Activated naive CD4-positive, alpha-beta T cell treated with anti-CD3 and anti-CD28 coated beads, Interleukin-2, amount 50 U/mL, for 24 hours (primary cell): ENCODE measurements at regions not wholly inside any gene's neighbourhood (a gene's known extent, or its start where the extent isn't known, plus 50 kb on each side); places are given as distances from the start of the nearest gene placed in this dataset.
"Not testable (repeated sequence)": the region's sequence is repeated elsewhere in the genome, so short reads cannot be mapped to it uniquely, and the experiment has no call there.

Experiments used
- H3K27ac Mint-ChIP-seq: one replicate; pipeline ENCODE4 v1.8.0; 2021; ENCODE audit warnings: mild to moderate bottlenecking, mixed read lengths
- H3K27me3 Mint-ChIP-seq: one replicate; pipeline ENCODE4 v1.8.0; 2021; ENCODE audit warnings: mixed read lengths
- H3K36me3 Mint-ChIP-seq: one replicate; pipeline ENCODE4 v1.8.0; 2021; ENCODE audit warnings: mixed read lengths
- H3K4me1 Mint-ChIP-seq: one replicate; pipeline ENCODE4 v1.8.0; 2021; ENCODE audit warnings: mixed read lengths
- H3K4me3 Mint-ChIP-seq: one replicate; pipeline ENCODE4 v1.8.0; 2021; ENCODE audit warnings: mild to moderate bottlenecking, mixed read lengths
- H3K9me3 Mint-ChIP-seq: one replicate; pipeline ENCODE4 v1.8.0; 2021; ENCODE audit warnings: mixed read lengths

DNA sequence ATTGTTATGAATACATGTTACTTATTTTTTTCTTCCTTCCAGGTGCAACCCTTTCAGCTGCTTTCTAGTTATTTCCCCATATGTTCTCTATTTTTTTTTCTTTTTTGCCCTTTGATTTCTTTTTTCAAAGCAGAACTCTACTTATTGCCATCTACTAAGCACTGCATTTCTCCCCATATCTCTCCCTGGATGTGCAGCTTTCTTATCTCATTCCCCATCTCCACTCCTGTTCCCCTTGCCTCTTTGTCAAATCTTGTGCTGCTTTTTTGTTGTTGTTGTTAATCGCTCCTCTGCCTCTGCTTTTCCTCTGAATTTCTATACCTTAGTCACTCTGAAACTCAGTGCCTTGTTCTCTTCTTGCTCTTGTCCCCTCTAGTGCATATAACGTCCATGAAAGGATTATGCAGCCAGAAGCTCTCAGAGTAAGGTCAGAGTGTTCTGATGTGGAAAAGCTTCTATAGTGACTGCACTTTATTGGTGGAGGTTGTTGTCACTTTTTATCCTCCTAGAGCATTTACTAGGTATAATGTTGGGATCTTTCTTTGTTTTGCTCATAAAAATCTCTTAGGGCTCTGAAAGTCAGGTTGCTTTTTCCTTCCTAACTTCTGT is 51.1 kb upstream of the JADE1 start:
- Mint-ChIP-seq H3K4me3 (no peak overlapping the region), H3K9me3 (no peaks in the 10 kb centered on the region), H3K4me1 (no peaks in the 10 kb centered on the region), H3K27ac (no peak overlapping the region), H3K27me3 (no peaks in the 10 kb centered on the region), H3K36me3 (no peaks in the 10 kb centered on the region)

- Mint-ChIP-seq H3K27ac (no peak overlapping the region), H3K9me3 (no peaks in the 10 kb centered on the region), H3K27me3 (no peaks in the 10 kb centered on the region), H3K4me1 (no peaks in the 10 kb centered on the region), H3K36me3 (no peaks in the 10 kb centered on the region), H3K4me3 (no peak overlapping the region)
These were observed 51.8 kb upstream of the JADE1 start for GRCh38 chr4:128757712-128758111.

- no peaks in the 10 kb centered on the region for H3K27me3 Mint-ChIP-seq
- no peaks in the 10 kb centered on the region for H3K36me3 Mint-ChIP-seq
- H3K9me3 Mint-ChIP-seq = no peaks in the 10 kb centered on the region
These were observed 58.1 kb upstream of the JADE1 start for GRCh38 chr4:128751354-128751753.

GRCh38 chr4:128741748-128742147 is 67.8 kb upstream of the JADE1 start:
- not testable (repeated sequence) for H3K4me1 Mint-ChIP-seq

More at GRCh38 chr4:128751354-128751753, 58.1 kb upstream of the JADE1 start:
- Mint-ChIP-seq H3K4me1 (no peaks in the 10 kb centered on the region), H3K4me3 (no peak overlapping the region), H3K27ac (no peak overlapping the region)

DNA sequence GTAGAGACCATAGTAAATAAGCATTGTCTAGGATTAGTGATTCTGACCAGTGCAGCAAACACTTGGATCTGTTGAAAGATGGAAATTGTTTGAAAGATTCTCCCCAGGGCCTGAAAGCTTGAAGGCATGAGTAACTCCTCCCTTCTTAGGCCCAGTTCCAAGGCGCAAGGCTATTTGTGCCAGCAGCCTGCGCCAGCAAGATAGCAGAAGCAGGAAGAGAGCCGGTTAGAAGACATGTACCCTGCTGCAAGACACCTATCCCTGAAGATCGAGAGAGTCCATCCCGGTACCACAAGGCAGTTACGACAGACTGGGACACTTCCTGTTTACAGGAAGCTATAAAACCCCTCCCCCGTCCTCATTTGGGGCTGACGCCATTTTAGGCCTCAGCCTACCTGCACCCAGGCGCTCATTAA is 72.4 kb upstream of the JADE1 start:
- Mint-ChIP-seq H3K4me3 (no peak overlapping the region), H3K36me3 (no peaks in the 10 kb centered on the region), H3K4me1 (no peaks in the 10 kb centered on the region), H3K27ac (no peak overlapping the region), H3K27me3 (no peaks in the 10 kb centered on the region), H3K9me3 (no peaks in the 10 kb centered on the region)

More at GRCh38 chr4:128741748-128742147, 67.8 kb upstream of the JADE1 start:
- H3K36me3 Mint-ChIP-seq, H3K4me3 Mint-ChIP-seq, H3K9me3 Mint-ChIP-seq, H3K27ac Mint-ChIP-seq, H3K27me3 Mint-ChIP-seq: not testable (repeated sequence)

- Mint-ChIP-seq H3K4me1 (no peaks in the 10 kb centered on the region), H3K9me3 (no peaks in the 10 kb centered on the region), H3K27me3 (no peaks in the 10 kb centered on the region), H3K4me3 (no peak overlapping the region), H3K36me3 (no peaks in the 10 kb centered on the region), H3K27ac (no peak overlapping the region)
These were observed 73.8 kb upstream of the JADE1 start for GRCh38 chr4:128735714-128736113.

DNA sequence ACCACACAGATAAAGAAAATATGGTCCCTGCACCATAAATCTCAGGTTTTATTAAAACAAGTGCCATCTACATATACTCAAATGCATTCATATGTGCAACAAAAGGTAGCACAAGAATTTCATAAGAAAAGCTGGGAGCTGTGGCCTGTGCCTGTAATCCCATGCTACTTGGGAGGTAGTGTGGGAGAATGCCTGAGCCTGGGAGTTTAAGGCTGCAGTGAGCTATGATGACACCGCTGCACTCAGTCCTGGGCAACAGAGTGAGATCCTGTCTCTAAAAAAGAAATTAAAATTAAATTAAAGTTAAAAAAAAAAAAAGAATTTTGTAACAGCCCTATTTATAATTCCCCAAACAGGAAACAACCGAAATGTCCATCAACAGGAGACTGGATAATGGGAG is 81.3 kb upstream of the JADE1 start:
- Mint-ChIP-seq H3K9me3 (no peaks in the 10 kb centered on the region), H3K27me3 (peaks cover 2% of the 10 kb centered on the region), H3K4me1 (no peaks in the 10 kb centered on the region), H3K4me3 (no peak overlapping the region), H3K27ac (no peak overlapping the region), H3K36me3 (no peaks in the 10 kb centered on the region)

GRCh38 chr4:128727658-128728057 is 81.8 kb upstream of the JADE1 start:
- H3K4me1 Mint-ChIP-seq = no peaks in the 10 kb centered on the region
- peaks cover 2% of the 10 kb centered on the region for H3K27me3 Mint-ChIP-seq
- no peak overlapping the region for H3K27ac Mint-ChIP-seq
- no peak overlapping the region for H3K4me3 Mint-ChIP-seq
- no peaks in the 10 kb centered on the region for H3K36me3 Mint-ChIP-seq
- H3K9me3 Mint-ChIP-seq = no peaks in the 10 kb centered on the region

DNA sequence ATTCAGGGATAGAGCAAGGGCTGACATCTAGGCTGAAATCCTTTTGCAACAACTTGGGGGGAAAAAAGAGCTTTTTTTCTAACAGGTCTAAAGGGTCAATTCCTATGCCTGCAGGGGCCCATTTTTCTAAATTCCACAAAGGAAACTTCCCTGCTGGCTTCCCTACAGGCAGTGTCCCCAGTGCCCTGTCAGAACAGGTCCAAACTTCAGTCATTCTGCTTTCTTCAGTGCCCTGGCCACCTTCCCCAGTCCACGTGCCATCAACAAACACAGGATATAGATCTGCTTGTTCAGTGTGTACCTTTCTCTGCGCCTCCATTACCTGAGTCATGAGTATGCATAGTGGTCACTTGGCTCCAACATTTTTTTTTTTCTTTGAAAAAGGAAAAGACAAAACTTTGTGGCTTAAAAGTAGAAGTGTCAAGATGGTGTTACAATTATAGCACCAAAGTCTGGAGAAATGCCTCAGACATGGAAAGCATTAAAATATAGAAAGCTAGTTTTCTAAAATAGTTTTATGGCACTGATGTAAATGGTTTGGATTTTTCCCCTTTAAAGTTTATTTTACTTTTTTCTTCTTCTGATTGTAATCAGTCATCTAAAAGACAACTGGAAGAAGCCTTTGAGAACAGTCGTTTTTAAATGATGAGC is 84.0 kb upstream of the JADE1 start:
- Mint-ChIP-seq H3K9me3 (no peaks in the 10 kb centered on the region), H3K36me3 (no peaks in the 10 kb centered on the region), H3K27me3 (peaks cover 3% of the 10 kb centered on the region), H3K27ac (no peak overlapping the region), H3K4me1 (no peaks in the 10 kb centered on the region), H3K4me3 (no peak overlapping the region)

- Mint-ChIP-seq H3K4me1 (no peaks in the 10 kb centered on the region), H3K27me3 (peaks cover 3% of the 10 kb centered on the region), H3K27ac (no peak overlapping the region)
These were observed 86.6 kb upstream of the JADE1 start for GRCh38 chr4:128722911-128723310.

GRCh38 chr4:128721896-128722295 is 87.6 kb upstream of the JADE1 start:
- Mint-ChIP-seq H3K36me3 (no peaks in the 10 kb centered on the region), H3K9me3 (no peaks in the 10 kb centered on the region), H3K4me3 (no peak overlapping the region), H3K27me3 (peaks cover 3% of the 10 kb centered on the region), H3K4me1 (no peaks in the 10 kb centered on the region), H3K27ac (no peak overlapping the region)

More at GRCh38 chr4:128722911-128723310, 86.6 kb upstream of the JADE1 start:
- Mint-ChIP-seq H3K9me3 (no peaks in the 10 kb centered on the region), H3K36me3 (no peaks in the 10 kb centered on the region), H3K4me3 (no peak overlapping the region)

- no peaks in the 10 kb centered on the region for H3K4me1 Mint-ChIP-seq
- H3K27me3 Mint-ChIP-seq = peaks cover 3% of the 10 kb centered on the region
- no peak overlapping the region for H3K4me3 Mint-ChIP-seq
- no peak overlapping the region for H3K27ac Mint-ChIP-seq
- H3K9me3 Mint-ChIP-seq = no peaks in the 10 kb centered on the region
- no peaks in the 10 kb centered on the region for H3K36me3 Mint-ChIP-seq
These were observed 89.2 kb upstream of the JADE1 start for GRCh38 chr4:128720270-128720669.

GRCh38 chr4:128718768-128719167 is 90.7 kb upstream of the JADE1 start:
- Mint-ChIP-seq H3K36me3 (no peaks in the 10 kb centered on the region), H3K9me3 (no peaks in the 10 kb centered on the region), H3K4me3 (no peak overlapping the region), H3K4me1 (no peaks in the 10 kb centered on the region), H3K27me3 (peaks cover 1% of the 10 kb centered on the region), H3K27ac (no peak overlapping the region)

- H3K9me3 Mint-ChIP-seq = no peaks in the 10 kb centered on the region
- no peaks in the 10 kb centered on the region for H3K27me3 Mint-ChIP-seq
- H3K36me3 Mint-ChIP-seq = no peaks in the 10 kb centered on the region
- H3K4me3 Mint-ChIP-seq = no peak overlapping the region
- H3K4me1 Mint-ChIP-seq = peaks cover 7% of the 10 kb centered on the region
- H3K27ac Mint-ChIP-seq = no peak overlapping the region
These were observed 93.2 kb upstream of the JADE1 start for GRCh38 chr4:128716338-128716737.

DNA sequence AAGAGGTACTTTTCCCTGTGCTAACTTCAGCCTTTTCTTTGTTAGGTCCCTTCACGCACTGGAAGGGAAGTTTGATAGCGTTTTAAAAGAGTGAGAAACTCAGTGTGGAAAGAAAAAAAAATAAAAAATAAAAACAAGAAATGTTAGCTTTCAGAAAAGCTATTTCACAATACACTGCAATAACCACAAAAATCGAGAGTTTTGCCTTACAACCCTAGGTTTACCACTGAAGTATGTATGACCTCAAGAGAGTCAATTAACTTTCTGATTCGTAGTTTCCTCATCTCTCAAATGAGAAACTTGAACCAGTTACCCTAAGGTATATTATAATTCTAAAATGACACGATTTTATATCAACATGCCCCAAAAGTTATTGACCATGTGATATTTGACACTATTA is 93.9 kb upstream of the JADE1 start:
- Mint-ChIP-seq H3K4me1 (peaks cover 7% of the 10 kb centered on the region), H3K27ac (no peak overlapping the region), H3K4me3 (no peak overlapping the region)

DNA sequence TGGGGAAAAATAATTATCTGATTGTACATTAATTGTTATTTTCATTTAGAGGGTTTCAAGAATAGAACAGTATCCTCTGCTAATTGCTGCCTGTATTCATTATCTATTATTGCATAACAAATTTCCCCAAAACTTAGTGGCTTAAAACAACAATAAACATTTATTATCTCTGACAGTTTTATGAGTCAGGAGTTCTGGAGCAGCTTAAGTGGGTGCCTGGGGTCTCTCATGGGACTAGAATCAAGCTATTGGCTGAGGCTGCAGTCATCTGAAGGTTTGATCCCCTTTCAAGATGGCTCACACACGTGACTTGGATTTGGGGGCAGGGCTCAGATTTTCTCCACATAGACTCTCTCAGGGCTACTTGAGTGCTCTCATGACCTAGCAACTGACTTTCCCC is 98.1 kb upstream of the JADE1 start:
- Mint-ChIP-seq H3K27ac (no peak overlapping the region), H3K4me3 (no peak overlapping the region), H3K9me3 (no peaks in the 10 kb centered on the region), H3K36me3 (no peaks in the 10 kb centered on the region), H3K4me1 (peaks cover 27% of the 10 kb centered on the region), H3K27me3 (no peaks in the 10 kb centered on the region)

More for the DNA sequence above, 93.9 kb upstream of the JADE1 start:
- no peaks in the 10 kb centered on the region for H3K9me3 Mint-ChIP-seq
- H3K36me3 Mint-ChIP-seq = no peaks in the 10 kb centered on the region
- no peaks in the 10 kb centered on the region for H3K27me3 Mint-ChIP-seq

- no peaks in the 10 kb centered on the region for H3K36me3 Mint-ChIP-seq
- H3K27me3 Mint-ChIP-seq = no peaks in the 10 kb centered on the region
- H3K4me1 Mint-ChIP-seq = peaks cover 27% of the 10 kb centered on the region
- peak overlapping the region; percentile 2 for H3K4me3 Mint-ChIP-seq
- H3K9me3 Mint-ChIP-seq = no peaks in the 10 kb centered on the region
- peak overlapping the region; percentile 71 for H3K27ac Mint-ChIP-seq
These were observed 100.2 kb upstream of the JADE1 start for GRCh38 chr4:128709268-128709667.
